ENCODE measurements at regions not wholly inside any gene's neighbourhood (a gene's known extent, or its start where the extent isn't known, plus 50 kb on each side); places are given as distances from the start of the nearest gene placed in this dataset.
A peak's percentile ranks its signal among the peaks of the same experiment; 100 is the strongest.

GRCh38 chr18:11553098-11553940, 56.1 kb upstream of the SLC35G4 start:
- peak; percentile 64 for DNase-seq

- DNase-seq: no peak
These were observed 60.4 kb upstream of the SLC35G4 start for GRCh38 chr18:11548916-11549551.

GRCh38 chr18:11548396-11548795, 61.0 kb upstream of the SLC35G4 start:
- no peak for DNase-seq

GRCh38 chr18:11544060-11544633, 65.2 kb upstream of the SLC35G4 start:
- DNase-seq: no peak

DNA sequence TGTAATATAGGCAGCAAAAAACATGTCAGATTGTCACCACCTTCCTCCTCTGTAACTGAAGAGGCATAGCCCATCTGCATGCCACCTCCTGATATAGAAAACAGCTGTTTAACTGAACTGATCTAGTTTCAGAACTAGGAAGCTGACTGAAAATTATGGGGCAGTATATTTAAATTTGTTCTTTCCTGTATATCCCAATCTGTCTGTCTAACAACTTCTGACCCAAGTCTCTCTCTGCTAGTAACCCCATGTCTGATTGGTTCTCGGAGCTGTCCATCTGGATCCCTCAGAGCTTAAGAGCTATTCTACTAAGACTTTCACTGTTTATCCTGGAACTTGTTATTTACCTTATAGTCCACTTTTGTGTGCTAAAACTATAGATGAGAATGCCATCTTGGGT, 68.2 kb upstream of the SLC35G4 start:
- no peak for DNase-seq

DNA sequence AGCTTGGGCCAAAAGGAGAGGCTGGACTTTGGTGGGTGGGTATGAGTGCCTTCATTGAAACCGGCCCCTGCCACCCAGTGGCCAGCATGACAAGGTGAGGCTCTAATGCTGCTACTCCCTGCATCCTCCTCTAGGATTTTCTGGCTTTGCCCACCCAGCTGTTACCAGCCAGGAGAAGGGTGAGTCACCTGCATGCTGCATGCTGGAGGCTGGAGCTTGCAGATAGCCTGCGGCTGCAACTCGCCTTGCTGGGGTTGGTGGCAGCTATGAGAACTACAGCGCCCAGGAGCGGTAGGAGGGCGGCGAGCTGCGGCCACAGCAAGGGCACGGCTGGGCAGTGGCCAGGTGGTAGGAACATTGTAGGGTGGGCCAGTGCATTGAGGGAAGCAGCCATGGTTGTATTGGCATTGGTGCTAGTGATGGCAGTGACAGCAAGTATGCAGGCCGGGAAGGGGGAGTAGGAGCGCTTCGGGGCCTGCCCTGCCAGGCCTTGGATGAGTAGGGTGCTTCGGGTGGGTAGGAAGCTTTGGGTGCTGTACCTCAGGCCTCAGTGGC, 75.4 kb upstream of the SLC35G4 start:
- no peak for DNase-seq

GRCh38 chr18:11533513-11533890, 75.9 kb upstream of the SLC35G4 start:
- no peak for DNase-seq

DNA sequence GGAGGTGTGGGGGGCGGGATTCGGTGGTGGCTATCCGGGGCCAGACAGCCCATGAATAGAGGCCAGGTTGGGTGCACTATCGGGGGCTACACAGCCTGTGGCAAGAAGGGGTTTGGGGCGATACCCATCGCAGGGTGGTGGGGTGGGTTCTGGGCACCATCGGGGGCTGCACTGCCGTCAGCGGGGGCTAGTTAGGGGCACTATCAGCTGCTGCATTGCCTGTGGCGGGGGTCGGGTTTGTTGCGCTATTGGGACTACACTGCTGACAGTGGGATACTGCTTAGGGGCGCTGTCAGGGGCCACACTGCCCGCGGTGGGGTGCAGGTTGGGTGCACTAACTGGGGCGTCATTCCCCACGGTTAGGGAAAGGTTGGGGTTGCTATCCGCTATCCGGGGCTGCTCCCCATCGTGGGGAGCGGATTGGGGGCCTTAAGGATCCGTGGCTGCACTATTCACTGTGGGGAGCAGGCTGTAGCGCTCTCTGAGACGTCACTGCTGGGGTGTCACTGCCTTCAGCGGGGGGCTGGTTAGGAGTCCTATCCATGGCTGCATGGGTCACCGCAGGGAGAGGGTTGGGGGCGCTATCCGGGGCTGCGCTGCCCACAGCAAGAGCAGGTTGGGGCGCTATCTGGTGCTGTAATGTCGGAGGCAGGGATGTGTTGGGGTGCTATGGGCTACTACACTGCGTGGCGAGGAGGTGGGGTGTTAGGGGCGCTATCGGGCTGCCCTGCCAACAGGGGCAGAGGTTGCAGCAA, 76.5 kb upstream of the SLC35G4 start:
- DNase-seq: no peak

DNA sequence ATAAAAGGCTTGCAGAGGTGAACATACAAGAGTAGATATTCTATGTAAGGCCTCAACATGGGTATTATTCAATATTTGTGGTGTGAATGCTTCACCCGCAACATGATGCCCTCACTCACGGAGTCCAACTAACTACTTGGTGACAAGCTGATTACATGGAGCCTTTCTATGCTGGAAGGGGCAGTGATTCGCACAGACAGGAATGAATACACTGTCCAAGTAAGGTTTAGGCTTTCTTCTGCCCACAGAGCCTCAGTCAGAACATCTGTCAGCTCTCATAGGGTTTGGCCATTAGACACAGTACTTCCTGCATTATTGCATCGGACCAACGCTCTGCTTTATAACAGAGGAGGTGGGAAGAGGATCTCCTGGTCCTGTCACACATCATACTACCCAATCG, 80.3 kb upstream of the SLC35G4 start:
- DNase-seq: no peak

DNA sequence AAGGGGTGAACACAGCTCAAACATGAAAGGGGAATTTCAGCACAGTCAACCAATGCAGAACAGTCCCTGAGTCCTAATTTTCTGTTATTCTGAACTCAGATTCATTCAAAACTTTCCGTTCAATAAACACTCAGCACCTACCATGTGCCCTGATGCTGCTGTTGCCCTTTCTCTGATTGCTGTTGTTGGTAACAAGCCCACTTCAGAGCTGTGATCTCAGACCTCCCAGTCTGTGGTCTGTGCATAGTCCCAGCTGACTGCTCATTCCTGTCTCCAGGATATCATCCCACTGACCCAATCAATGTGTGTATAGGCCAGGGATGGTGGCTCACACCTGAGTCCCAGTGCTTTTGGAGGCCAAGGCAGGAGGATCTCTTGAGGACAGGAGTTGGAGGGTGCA, 82.7 kb upstream of the SLC35G4 start:
- DNase-seq: no peak

DNA sequence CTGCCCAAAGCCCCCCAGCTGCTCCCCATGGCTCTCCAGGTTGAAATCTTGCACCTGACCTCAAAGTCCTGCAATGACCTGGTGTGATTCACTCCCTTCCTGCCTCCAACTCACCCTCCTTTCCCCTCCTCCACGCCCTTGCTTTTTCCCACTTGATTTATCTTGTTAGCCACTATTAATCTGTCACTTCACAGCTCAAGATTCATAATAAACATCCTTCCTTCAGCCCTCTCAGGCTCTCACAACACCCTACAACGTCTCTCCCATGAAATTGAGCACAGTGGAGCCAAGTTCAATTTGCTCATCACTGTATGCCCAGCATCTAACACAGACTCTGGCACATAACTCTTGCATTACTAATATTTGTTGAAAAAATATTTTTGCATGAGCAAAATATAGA, 85.6 kb upstream of the SLC35G4 start:
- DNase-seq: no peak

- no peak for DNase-seq
These were observed 86.4 kb upstream of the SLC35G4 start for GRCh38 chr18:11522992-11523391.

GRCh38 chr18:11521853-11522252, 87.5 kb upstream of the SLC35G4 start:
- no peak for DNase-seq

- DNase-seq: no peak
These were observed 88.9 kb upstream of the SLC35G4 start for GRCh38 chr18:11520536-11520935.

DNA sequence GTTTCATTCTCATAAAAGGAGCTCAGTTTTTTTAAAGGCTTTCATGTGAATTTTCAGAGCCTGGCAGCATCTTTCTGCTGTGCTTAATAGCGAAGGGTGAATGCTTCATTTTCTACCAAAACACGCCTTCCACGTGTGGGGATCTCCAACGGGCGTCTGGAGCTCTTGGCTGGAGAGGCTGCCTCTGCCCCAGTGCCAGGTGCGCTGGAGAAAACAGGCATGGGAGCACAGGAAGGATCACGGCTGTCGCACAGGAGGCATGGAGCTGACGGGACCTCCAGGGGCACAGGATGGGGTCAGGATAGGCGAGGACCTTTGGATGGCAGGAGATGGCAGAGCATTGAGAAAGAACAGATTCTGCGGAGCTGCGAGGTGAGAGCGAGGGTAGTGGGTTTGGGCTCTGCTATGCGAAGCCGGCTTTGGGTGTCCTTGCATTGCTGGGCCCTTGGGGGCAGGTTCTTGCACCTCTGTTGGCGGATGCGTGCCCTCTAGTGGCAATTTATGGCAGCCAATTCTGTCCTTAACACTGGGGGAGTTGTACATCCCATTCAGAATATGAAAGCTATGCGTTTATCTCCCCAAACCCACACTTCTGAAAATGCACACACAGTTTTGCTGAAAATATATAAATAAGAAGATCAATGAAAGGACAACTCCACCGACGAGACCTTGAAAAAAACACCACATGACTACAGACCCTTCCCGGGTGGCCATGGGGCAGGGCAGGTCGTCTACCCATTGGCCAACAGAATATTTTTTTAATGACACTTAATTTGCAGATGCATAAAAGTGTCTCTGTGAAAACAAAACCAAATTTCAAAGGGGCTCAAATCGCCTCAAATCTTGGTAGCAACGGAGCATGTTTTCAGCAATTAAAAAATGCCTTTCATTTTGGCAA, 90.4 kb upstream of the SLC35G4 start:
- no peak for DNase-seq

DNA sequence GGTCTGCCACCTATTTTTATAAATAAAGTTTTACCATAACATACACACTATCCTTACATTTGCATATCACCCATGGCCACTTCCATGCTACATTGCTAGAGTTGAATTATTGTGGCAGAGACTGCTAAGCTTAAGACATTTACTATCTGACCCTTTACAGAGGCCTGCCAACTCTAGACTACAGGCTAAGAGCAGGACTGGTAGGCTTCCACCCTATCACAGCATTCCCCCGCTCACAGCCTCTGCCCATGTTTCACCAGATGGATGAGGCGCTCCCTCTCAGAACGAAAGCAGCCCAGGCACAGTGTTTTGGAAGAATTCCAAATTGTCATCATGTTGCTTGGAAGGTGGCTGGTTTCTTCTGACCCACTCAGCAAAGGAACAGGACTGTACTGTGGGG, 91.7 kb upstream of the SLC35G4 start:
- DNase-seq: no peak

GRCh38 chr18:11516751-11517503, 92.5 kb upstream of the SLC35G4 start:
- peak; percentile 88 for DNase-seq

DNA sequence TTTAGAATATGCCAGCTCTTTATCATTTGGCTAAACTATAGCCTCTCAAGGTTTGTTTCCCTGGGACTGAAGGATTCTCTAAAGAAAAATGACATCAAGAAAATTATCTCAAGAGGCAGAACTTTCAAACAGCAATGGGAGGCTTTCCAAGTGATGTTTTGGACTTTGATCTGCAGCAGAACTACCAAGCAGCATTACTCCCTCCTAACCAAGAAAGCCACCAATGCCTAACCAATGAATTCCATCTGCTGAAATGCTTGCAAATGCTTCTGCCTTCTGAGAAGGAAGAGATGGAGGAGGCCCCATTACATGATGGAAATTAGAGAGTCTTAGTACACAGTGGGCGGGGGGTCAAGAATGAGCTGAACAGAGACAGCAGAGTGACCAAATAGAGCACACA, 95.1 kb upstream of the SLC35G4 start:
- DNase-seq: no peak

GRCh38 chr18:11512096-11513025, 97.0 kb upstream of the SLC35G4 start:
- no peak for DNase-seq

DNA sequence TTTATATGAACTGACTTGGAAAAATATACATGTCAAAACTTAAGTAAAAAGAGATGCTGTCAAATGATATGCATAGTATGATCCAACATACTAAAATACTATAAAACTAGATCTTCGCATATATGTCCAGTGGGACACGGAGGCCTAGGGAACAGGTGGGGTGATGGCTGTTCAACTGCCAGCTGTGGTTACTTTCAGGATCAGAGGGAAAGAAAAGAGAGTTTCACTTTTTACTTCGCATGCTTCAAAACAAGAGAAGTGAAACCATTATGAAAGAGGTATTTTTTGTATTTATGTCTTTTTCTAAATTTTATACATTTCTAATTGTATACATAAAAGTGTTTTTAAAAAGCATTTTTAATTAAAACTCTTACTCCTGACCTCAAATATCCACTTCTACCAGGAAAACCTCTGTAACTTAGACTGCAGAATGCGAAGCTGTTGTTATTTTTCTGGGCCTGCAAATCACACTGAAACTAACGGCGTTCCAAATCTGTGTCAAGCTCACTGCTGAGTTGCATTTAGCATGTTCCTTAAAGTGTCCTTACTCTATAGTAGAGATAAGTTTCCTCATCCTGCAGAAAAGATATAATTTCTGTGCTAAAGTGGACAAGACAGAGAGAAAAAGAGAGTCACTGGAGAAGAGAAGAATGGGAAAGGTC, 97.8 kb upstream of the SLC35G4 start:
- no peak for DNase-seq
